Glutamatergic neuron (in vitro differentiated cells): ENCODE measurements at regions not wholly inside any gene's neighbourhood (a gene's known extent, or its start where the extent isn't known, plus 50 kb on each side); places are given as distances from the start of the nearest gene placed in this dataset.

Source experiments
- DNase-seq: peaks from one replicate; pipeline ENCODE4 v3.0.0; 2022
- H3K27ac Mint-ChIP-seq: one replicate; pipeline ENCODE4 v1.8.0; 2020; ENCODE audit warnings: mild to moderate bottlenecking, mixed read lengths, inconsistent platforms; ENCODE audit not compliant: unreplicated experiment
- H3K27me3 Mint-ChIP-seq: one replicate; pipeline ENCODE4 v1.8.0; 2020; ENCODE audit warnings: mild to moderate bottlenecking, moderate library complexity, mixed read lengths, inconsistent platforms; ENCODE audit not compliant: unreplicated experiment
- H3K36me3 Mint-ChIP-seq: one replicate; pipeline ENCODE4 v1.8.0; 2020; ENCODE audit warnings: mild to moderate bottlenecking, mixed read lengths, inconsistent platforms; ENCODE audit not compliant: unreplicated experiment
- H3K4me1 Mint-ChIP-seq: one replicate; pipeline ENCODE4 v1.8.0; 2020; ENCODE audit warnings: mild to moderate bottlenecking, low read depth, mixed read lengths, inconsistent platforms; ENCODE audit not compliant: unreplicated experiment
- H3K4me3 Mint-ChIP-seq: one replicate; pipeline ENCODE4 v1.8.0; 2020; ENCODE audit warnings: mild to moderate bottlenecking, mixed read lengths, inconsistent platforms; ENCODE audit not compliant: unreplicated experiment
- H3K9me3 Mint-ChIP-seq: one replicate; pipeline ENCODE4 v1.8.0; 2020; ENCODE audit warnings: mild to moderate bottlenecking, moderate library complexity, mixed read lengths, inconsistent platforms; ENCODE audit not compliant: unreplicated experiment
- CTCF ChIP-seq: fragments of 200-600 bp; sonication (generic); IDR thresholded peaks from one replicate; pipeline ENCODE4 v1.5.0; 2021; ENCODE audit not compliant: partially characterized antibody, unreplicated experiment

GRCh38 chr22:47610281-47610680, 847.8 kb downstream of the TBC1D22A start:
- no peak overlapping the region for H3K4me3 Mint-ChIP-seq
- H3K9me3 Mint-ChIP-seq = peaks cover 23% of the 10 kb centered on the region
- peaks cover 7% of the 10 kb centered on the region for H3K27me3 Mint-ChIP-seq
- no peaks in the 10 kb centered on the region for H3K4me1 Mint-ChIP-seq
- no peaks in the 10 kb centered on the region for H3K36me3 Mint-ChIP-seq
- DNase-seq = no peak
- no peak for TF ChIP-seq CTCF
- H3K27ac Mint-ChIP-seq = no peak overlapping the region

GRCh38 chr22:47609653-47610052, 847.2 kb downstream of the TBC1D22A start:
- peaks cover 7% of the 10 kb centered on the region for H3K27me3 Mint-ChIP-seq
- H3K4me1 Mint-ChIP-seq = no peaks in the 10 kb centered on the region
- peaks cover 20% of the 10 kb centered on the region for H3K9me3 Mint-ChIP-seq
- H3K27ac Mint-ChIP-seq = no peak overlapping the region
- no peak for TF ChIP-seq CTCF
- no peak for DNase-seq
- no peak overlapping the region for H3K4me3 Mint-ChIP-seq
- no peaks in the 10 kb centered on the region for H3K36me3 Mint-ChIP-seq

- peaks cover 5% of the 10 kb centered on the region for H3K36me3 Mint-ChIP-seq
- H3K27me3 Mint-ChIP-seq = peaks cover 3% of the 10 kb centered on the region
- H3K9me3 Mint-ChIP-seq = peaks cover 20% of the 10 kb centered on the region
- H3K27ac Mint-ChIP-seq = no peak overlapping the region
- no peak for TF ChIP-seq CTCF
- H3K4me1 Mint-ChIP-seq = no peaks in the 10 kb centered on the region
- no peak overlapping the region for H3K4me3 Mint-ChIP-seq
- DNase-seq = no peak
Observed at GRCh38 chr22:47608421-47608820, 846.0 kb downstream of the TBC1D22A start.

- no peaks in the 10 kb centered on the region for H3K4me1 Mint-ChIP-seq
- H3K36me3 Mint-ChIP-seq = peaks cover 5% of the 10 kb centered on the region
- no peak overlapping the region for H3K27ac Mint-ChIP-seq
- DNase-seq = no peak
- no peak for TF ChIP-seq CTCF
- peaks cover 18% of the 10 kb centered on the region for H3K9me3 Mint-ChIP-seq
- H3K4me3 Mint-ChIP-seq = no peak overlapping the region
- peaks cover 2% of the 10 kb centered on the region for H3K27me3 Mint-ChIP-seq
Observed at GRCh38 chr22:47607486-47607885, 845.0 kb downstream of the TBC1D22A start.

GRCh38 chr22:47606426-47606825, 844.0 kb downstream of the TBC1D22A start:
- H3K4me3 Mint-ChIP-seq = no peak overlapping the region
- no peak for DNase-seq
- H3K27me3 Mint-ChIP-seq = peaks cover 5% of the 10 kb centered on the region
- TF ChIP-seq CTCF = no peak
- H3K36me3 Mint-ChIP-seq = peaks cover 13% of the 10 kb centered on the region
- peaks cover 20% of the 10 kb centered on the region for H3K9me3 Mint-ChIP-seq
- H3K4me1 Mint-ChIP-seq = no peaks in the 10 kb centered on the region
- no peak overlapping the region for H3K27ac Mint-ChIP-seq
